AG10803 (cell line): ENCODE measurements at regions not wholly inside any gene's neighbourhood (a gene's known extent, or its start where the extent isn't known, plus 50 kb on each side); places are given as distances from the start of the nearest gene placed in this dataset.

Experiments
- DNase-seq: peaks from one replicate; pipeline ENCODE4 v3.0.0; 2010; ENCODE audit warnings: low read depth
- H3K4me3 ChIP-seq: 2 replicates; pipeline ENCODE4 v1.5.1; 2011; ENCODE audit warnings: mild to moderate bottlenecking, low read length, control low read depth
- CTCF ChIP-seq: conservative IDR thresholded peaks from 2 replicates; pipeline ENCODE4 v1.5.1; 2011; ENCODE audit warnings: mild to moderate bottlenecking, low read length, control low read depth, inconsistent platforms

- H3K4me3 ChIP-seq = no peak overlapping the region
- TF ChIP-seq CTCF = no peak
- no peak for DNase-seq
Observed at GRCh38 chr6:20331625-20332024, 70.1 kb upstream of the E2F3 start.

GRCh38 chr6:20332441-20333006, 69.2 kb upstream of the E2F3 start:
- TF ChIP-seq CTCF = no peak
- no peak for DNase-seq

GRCh38 chr6:20333721-20334269, 67.9 kb upstream of the E2F3 start:
- no peak for TF ChIP-seq CTCF
- H3K4me3 ChIP-seq = no peak overlapping the region
- DNase-seq = no peak

More at GRCh38 chr6:20332441-20333006, 69.2 kb upstream of the E2F3 start:
- no peak overlapping the region for H3K4me3 ChIP-seq

- H3K4me3 ChIP-seq = no peak overlapping the region
- TF ChIP-seq CTCF = no peak
- no peak for DNase-seq
Observed at GRCh38 chr6:20334334-20334733, 67.3 kb upstream of the E2F3 start.

GRCh38 chr6:20334962-20335361, 66.7 kb upstream of the E2F3 start:
- TF ChIP-seq CTCF = no peak
- no peak for DNase-seq
- no peak overlapping the region for H3K4me3 ChIP-seq

- TF ChIP-seq CTCF = no peak
- no peak overlapping the region for H3K4me3 ChIP-seq
- no peak for DNase-seq
Observed at GRCh38 chr6:20335872-20336271, 65.8 kb upstream of the E2F3 start.

- TF ChIP-seq CTCF = no peak
- DNase-seq = no peak
Observed at GRCh38 chr6:20338156-20338555, 63.5 kb upstream of the E2F3 start.

More at GRCh38 chr6:20338156-20338555, 63.5 kb upstream of the E2F3 start:
- H3K4me3 ChIP-seq = no peak overlapping the region
